HG03558 (cell line): ENCODE measurements at regions not wholly inside any gene's neighbourhood (a gene's known extent, or its start where the extent isn't known, plus 50 kb on each side); places are given as distances from the start of the nearest gene placed in this dataset.

Source experiments
- ATAC-seq: cut with Tn5 transposase; IDR thresholded peaks from one replicate; pipeline ENCODE4 v1.9.1; 2021; ENCODE audit warnings: moderate number of reproducible peaks; ENCODE audit not compliant: unreplicated experiment; ENCODE audit errors: extremely low read depth

DNA sequence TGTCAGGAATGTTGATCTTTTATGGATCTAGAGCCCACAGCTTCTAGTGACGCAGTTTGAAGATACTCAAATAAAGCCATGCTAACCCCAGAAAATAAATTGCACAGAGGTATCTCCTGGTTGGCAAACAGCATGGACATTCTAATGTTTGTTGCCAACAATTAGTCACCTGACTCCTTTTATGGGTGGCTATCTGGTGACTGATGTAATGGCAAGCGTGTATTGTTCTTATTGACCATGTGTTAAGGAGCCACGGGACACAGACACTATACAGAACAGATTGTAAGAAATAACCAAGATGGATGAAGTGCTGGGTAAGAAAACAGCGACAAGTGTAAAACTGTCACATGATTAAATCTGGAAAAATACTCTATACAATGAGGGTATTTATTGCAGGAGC is 401.3 kb upstream of the PDE3A start:
- no peak for ATAC-seq

DNA sequence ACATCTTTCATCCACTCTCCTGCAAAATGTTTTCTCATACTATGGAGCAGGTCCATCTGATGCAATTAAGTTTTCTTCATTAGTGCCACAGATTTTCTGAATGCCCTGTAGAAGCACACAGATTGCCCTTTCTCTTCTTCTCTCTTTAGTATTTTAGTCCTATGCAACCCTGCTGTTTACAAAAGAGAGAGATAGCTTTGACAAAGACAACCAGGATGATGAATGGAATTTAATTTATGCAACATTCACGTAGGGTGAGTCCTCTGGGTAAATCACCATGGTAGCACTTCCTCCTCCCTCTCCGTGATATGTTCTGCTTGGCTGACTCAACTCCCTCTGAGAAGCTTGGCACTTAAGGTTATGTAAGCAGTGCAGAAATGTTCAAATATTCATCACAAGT is 400.9 kb upstream of the PDE3A start:
- no peak for ATAC-seq

DNA sequence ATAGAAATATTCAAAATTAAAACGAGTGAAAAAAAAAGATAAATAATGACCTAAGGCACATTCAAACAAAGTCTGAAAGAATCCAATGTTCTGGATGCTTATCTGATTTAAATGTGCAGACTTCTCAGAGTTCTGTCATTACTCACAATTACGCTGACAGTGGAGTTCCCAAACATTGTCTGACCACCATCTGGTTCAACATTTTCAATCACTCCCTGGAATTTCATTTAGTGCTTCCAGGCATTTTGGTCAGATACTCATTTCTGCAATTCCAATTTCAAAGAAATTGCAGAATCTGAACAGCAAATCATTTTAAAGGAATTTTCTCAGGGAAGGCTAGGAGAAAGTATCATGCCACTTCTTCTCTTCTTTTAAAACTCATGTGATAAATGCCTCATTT is 398.2 kb upstream of the PDE3A start:
- ATAC-seq: no peak

DNA sequence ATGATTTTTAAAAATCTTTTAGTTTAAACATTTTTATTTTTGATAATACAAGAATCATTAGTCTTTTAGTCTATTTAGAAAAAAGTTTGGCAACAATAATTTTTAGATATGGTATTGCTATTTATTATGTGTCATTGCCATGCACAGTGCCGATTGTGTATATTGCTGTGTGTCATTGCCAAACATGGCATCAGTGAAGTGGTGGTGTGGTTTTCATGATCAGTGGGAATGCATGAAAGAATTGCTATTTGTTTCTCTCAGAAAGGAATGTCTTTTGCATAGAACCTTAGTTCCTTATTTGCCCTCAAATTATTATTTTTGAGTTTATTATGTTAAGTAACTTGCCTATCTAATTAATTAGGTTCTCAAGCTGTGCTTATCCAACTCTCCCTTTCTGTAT is 397.5 kb upstream of the PDE3A start:
- no peak for ATAC-seq

DNA sequence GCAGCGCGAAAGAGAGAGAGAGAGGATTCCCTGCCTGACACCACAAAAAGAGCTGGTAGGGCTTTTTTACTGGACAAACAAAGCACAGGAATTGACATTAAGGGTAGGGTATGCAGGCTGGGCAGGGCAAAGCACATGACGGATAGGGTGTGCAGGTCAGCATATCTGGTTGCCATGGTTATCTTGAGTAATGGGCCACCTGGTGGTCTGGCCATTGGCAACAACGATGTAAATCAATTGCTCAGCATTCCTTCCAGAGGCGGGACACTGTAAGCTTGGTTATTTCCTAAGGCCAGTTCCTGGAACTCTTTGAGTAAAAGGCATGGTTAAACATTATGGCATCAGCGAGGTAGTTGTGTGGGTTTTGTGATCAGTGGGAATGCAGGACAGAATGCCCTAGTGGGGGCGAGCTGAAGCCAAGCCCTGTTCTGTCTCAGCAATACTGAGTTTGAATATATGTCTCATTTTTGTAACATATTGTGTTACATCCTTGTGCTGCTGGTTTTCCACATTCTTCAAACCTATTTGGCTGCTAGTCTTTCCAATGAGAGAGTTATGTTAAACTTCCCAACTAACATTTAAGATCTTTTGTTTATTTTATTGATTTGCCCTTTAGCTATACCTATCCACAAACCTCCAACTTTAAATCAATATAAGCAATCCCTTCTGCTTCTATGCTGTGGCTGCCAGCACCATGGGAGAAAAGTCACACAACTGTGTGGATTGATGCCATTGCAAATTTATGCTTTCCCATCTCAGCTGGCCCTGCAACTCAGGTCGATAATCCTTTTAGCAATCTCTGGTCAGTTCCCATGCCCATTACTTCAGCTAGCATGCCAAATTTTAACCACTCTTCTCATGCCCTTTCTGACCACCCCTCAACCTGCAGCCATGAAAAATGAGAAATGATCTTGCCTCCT is 396.7 kb upstream of the PDE3A start:
- ATAC-seq: no peak

DNA sequence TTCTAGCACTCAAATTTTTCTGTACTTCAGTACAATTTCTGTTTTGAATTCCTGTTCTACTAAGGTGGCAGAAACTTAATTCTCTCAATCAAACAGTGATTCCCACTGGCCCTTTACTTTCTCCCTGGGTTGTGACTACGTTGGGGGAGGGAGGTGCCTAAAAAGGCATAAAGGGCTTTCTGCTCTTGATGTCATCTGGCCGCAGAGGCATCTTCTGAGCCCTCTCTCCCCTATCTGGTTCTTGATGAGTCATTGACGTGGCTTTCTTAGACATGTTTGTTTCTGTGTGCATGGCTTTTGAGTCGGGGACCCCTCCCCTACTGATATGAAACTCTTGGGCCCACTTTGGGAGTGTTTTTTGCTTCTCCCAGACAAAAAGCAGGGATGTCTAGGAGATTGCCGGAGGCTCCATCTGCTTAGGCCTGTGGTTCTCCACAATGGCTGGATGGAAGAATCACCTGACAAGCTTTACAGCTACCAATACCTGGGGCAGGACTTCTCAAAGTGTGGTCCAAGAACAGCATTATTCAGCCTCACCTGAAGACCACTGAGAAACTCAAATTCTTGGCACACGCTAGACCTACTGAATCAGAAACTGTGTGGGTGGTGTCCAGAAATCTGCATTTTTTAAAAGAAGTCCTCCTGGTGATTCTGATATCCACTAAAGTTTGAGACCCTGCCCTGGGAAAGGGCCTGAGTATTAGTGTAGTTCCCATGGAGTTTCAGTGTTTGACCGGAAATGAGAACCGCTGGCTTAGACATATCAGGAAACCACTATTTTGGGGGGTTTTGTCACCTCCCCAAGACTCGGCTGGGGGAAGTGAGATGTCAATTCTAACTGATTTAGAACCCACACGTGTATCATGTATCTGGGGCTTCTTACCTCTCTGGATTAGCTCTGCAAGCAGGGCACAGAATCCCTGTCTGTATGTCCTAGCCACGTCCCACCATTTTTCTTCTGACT is 395.7 kb upstream of the PDE3A start:
- ATAC-seq: no peak

DNA sequence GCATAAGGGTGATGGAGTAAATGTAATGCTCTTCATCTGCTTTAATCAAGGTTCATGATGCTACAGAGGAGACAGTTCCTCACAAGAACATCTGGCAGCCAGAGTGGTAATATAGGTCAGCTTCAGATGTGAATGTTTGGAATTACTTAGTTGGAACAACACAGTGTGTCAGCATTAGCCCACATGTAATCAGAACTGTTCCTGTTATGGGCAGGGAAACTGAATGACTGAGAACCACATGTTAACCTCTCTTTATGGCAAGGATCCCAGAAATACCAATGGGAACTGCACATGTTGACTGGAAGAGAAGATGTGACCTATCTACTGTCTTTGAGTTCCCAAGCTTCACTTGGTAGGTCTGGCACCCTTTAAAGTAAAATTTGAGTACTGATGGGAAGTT is 390.1 kb upstream of the PDE3A start:
- no peak for ATAC-seq

DNA sequence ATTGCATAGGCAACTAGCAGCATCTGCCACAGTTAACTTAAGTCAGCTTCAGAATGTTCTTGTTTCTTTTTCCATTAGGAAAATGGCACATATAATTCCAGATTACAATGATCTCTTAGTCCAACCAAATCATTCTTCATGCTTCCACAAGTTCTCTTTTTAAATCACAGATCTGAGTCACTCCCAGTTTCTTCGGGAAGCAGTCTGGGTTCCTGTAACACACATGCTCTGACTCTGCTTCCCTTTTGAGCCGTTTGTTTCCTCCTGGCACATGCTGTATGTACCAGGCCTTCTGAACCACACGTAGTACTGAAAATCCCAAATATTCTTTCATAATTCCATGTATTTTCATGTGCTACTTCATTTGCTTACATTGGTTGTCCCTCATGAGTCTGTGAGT is 388.8 kb upstream of the PDE3A start:
- ATAC-seq: no peak

DNA sequence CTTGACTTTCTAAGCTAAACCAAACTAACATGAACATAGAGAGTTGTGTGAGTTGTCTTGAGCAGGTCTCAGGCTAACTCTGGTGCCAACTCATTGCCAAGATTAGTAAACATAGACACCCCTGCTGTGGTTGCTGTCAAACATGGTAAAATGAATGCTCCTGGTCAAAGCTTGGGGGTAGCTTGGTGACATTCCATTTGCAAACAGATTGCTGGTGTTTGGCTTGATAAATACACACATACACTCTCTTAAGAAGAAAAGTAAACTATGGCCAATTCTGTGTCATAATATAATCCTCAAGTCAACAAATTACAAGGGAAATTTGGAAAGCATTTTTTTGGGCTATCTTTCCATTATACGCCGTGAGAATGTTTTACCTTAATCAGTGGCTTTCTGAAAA is 386.4 kb upstream of the PDE3A start:
- ATAC-seq: no peak

DNA sequence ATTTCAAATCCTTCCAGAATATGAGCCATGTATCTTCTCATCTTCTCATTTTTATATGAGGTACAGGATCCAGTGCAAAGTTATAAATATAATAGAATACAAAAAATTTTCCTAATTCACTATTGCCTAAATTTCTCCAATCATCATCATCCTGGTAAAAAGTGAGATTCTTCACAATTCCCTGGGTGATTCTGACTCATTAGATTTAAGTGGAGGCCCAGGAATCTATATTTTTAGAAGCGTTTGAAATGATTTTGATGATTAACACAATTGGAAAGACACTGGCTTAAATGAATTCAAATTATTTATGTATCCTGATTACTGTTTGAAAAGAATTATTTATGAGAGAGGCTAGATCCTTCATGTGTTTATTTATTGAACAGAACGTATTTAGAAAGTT is 380.3 kb upstream of the PDE3A start:
- ATAC-seq: no peak

DNA sequence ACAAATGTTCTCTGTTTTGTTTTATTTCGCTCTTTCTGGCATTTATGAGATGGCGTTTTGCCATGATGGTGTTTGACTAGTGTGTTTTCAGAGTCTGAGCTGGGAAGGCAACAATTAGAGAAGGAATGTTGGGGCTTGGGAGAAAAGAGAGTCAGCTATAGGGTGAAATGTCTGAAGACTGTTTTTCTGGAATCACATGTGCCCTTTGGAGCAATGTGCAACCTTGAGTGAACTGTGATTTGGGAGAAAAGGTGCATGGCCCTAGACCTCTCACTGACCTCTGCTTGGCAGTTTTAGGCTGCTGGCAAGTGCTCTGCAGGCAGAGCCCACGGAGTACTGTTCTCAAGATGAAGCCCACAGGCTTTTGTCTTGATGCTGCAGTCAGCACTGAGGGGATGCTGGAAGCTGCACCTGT is 379.9 kb upstream of the PDE3A start:
- ATAC-seq: no peak

DNA sequence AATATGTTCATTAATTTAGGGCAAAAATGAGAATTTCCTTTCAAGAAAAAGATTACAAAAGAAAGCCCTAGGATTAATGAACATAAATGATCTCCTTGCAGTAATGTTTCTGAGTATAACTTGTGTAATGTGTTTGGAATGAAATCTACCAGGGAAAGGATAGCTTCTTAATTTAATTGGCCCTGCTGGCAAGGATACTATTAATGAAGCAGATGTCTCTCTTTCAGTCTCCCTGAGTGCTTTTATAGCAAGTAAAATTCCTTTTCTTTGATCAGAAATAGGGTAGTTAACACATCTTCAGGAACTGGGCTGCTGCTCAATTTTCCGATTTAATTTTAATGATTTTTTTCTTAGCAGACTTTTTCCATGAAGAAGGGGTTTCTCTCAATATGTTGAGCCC is 379.4 kb upstream of the PDE3A start:
- ATAC-seq: no peak

DNA sequence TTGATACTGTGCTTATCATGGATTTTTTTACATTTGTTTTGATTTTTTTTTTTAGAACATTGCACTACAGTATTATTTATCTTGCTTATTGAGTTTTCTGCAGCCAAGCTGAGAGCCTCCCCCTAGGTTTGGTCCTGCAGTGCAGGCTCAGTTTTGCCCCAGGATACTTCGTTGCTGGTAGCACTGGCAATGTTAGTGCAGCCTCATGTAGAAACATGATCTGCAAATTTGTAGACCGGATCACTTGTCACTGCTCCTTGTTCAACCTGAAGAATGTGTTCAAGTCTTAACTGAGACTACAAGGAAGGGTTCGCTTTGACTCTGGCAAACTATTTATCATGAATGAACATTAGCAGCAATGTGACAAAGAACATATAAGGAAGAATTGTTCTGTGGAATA is 377.2 kb upstream of the PDE3A start:
- ATAC-seq: no peak

DNA sequence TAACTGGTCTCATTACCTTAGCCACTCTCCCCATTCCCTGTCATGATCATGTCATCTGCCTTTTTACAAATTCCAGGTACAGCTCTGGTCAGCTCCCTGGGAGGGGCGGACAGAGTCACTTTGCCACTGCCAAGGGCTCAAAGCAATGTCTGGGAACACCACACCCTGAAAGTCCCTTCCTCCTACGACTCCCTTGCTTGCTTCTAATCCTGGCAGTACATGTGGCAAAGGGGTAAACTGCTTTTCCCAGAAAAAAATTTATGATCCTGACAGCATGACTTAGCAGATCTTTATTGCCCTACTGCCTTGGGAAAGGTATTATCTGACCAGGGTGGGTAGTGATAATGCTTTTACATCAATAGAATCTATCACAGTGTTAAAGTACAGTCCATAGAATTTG is 376.0 kb upstream of the PDE3A start:
- ATAC-seq: no peak

DNA sequence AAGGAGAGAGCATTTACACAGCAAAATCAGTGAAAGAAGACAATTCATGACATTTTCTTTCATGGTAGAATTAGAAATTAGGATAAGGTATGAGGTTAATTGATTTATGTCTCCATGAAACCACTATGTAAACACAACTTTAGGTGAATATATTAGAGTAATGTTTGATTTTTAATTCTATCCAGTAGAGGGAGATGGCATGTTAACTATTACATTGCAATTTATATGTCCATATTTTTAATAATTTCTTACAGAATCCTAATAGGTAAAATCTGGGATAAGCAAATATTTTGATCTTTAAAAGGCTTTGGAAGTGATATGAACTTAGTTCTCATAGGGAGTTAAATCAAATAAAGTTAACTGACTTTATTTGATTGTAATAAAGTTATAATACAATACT is 373.4 kb upstream of the PDE3A start:
- ATAC-seq: no peak

DNA sequence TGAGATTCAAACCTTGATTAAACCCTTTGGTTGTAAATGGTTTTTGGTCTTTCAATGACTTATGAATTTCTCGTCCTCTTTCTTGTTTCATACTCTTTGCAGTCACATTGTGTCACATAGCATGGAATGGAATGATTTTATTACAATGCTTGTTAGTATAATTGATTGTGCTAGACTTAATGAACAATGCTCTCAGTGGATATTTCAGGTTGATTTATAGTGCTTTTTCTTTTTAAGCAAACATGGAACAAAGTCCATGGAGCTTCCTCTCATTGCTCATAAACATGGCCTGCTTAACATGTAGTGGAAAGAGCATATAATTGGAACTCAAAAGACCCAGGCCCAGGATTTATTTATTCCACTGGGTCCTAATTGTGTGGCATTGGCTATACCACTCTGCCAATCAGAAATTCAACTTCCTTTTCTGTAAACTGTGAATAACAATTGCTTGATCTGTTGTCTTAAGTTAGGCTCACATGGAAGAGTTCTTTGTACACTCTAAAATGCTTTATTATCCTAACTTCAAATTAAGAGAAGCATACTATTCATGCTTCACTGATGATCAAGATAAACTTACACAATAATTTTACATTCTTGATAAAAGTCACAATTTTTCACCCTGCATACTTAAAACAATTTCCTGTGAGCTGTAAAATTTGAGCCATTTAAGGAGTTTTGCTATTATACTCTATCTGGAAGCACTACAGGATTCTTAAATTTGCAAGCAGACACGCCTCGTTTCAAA is 370.5 kb upstream of the PDE3A start:
- no peak for ATAC-seq

DNA sequence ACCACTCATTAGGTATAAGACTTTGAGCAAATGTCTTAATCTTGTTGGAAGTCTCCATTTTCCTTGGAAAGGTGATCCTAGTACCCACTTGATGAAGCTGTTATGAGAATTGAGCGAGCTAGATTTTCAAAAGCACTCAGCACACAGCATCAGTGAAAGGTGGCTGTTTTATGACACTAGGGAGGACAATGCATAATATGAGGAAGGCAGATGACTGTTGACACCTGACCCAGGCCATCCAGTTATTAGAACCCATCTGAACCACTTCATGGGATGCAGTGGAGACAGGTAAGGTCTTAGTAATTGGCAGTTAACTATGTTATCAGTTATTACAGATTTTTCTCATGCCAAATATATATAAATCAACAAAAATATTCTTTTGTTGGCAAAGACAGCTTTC is 369.9 kb upstream of the PDE3A start:
- no peak for ATAC-seq

DNA sequence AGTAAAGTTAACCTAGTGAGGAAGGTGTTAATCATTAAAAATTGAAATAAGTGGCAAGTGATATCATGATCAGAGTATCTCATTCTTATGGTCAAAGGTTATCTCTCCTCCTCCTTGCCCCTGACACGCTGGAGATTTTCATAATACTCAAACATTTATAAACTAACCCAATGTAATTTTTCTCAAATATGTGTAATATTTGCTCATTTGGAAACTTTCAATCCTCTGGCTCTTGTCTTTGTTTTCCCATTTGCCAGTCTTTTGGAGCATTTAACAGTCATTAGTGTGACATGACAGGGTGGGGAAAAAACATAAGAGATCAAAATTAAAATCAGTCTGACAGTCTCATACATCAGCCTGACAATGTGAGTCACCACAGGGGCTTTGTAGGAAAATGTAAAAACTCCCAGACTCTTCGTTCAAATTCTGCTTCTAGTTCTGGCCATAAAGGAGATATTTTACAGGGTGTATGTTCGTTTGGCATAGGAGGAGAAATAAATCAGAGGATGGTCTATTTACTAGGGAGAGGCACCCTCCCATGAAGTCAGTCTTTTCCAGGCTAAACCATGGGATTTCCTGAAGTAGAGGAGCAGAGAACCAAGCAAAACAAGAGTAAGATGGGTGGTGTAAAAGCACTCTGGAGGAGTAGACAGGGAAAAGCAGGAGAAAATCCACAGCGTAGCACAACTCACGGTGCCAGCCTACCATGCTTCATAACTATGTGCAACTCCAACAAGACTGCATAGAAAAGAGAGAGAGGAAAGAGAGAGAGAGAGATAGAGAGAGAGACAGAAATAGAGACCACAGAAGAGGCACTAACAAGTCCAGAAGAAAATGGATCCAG is 369.2 kb upstream of the PDE3A start:
- no peak for ATAC-seq

DNA sequence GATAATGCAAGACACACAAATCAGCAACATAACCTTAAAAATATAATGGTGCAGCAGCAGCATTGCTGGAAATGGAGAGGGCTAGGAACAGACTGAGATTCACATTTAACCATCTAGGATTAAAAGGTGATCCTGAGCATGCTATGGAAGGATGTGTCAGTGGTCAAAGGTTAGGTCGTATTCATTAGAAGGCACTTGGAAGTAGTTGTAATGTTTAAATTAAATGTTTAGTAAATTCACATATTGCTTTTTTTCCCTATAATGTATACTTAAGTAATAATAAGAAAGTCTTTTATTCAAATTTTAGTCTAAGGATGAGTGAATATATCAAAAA is 368.6 kb upstream of the PDE3A start:
- ATAC-seq: no peak
